SIG-M5 treated with dmso at 0.1 percent for 504 hours (cell line): ENCODE measurements at regions not wholly inside any gene's neighbourhood (a gene's known extent, or its start where the extent isn't known, plus 50 kb on each side); places are given as distances from the start of the nearest gene placed in this dataset.
A peak's percentile ranks its signal among the peaks of the same experiment; 100 is the strongest.
"Not testable (repeated sequence)": the region's sequence is repeated elsewhere in the genome, so short reads cannot be mapped to it uniquely, and the experiment has no call there.

Experiments
- DNase-seq: peaks from one replicate; lab custom pipeline; 2025; ENCODE audit not compliant: unreplicated experiment; lab: John Stamatoyannopoulos, UW

GRCh38 chr6:139964737-139965136 lies 590.3 kb upstream of the CITED2 start:
- DNase-seq: no peak

GRCh38 chr6:139962654-139963347 lies 588.4 kb upstream of the CITED2 start:
- no peak for DNase-seq

- no peak for DNase-seq
Measured at GRCh38 chr6:139961190-139961589, 586.7 kb upstream of the CITED2 start.

- no peak for DNase-seq
Measured at GRCh38 chr6:139960671-139961070, 586.2 kb upstream of the CITED2 start.

GRCh38 chr6:139955366-139956155 lies 581.1 kb upstream of the CITED2 start:
- DNase-seq: no peak

GRCh38 chr6:139954463-139955071 lies 580.1 kb upstream of the CITED2 start:
- DNase-seq: no peak

- not testable (repeated sequence) for DNase-seq
Measured at GRCh38 chr6:139953780-139954179, 579.3 kb upstream of the CITED2 start.

- no peak for DNase-seq
Measured at GRCh38 chr6:139951172-139951571, 576.7 kb upstream of the CITED2 start.

- no peak for DNase-seq
Measured at GRCh38 chr6:139944976-139945375, 570.5 kb upstream of the CITED2 start.

- no peak for DNase-seq
Measured at GRCh38 chr6:139944131-139944530, 569.7 kb upstream of the CITED2 start.

GRCh38 chr6:139943391-139943790 lies 568.9 kb upstream of the CITED2 start:
- DNase-seq: no peak

GRCh38 chr6:139942331-139942730 lies 567.9 kb upstream of the CITED2 start:
- DNase-seq: no peak

- no peak for DNase-seq
Measured at GRCh38 chr6:139941826-139942225, 567.4 kb upstream of the CITED2 start.

- DNase-seq: peak; percentile 96
Measured at GRCh38 chr6:139940741-139941729, 566.6 kb upstream of the CITED2 start.

- DNase-seq: no peak
Measured at GRCh38 chr6:139939189-139939979, 564.9 kb upstream of the CITED2 start.

GRCh38 chr6:139932671-139933070 lies 558.2 kb upstream of the CITED2 start:
- no peak for DNase-seq

- no peak for DNase-seq
Measured at GRCh38 chr6:139931747-139932146, 557.3 kb upstream of the CITED2 start.

- no peak for DNase-seq
Measured at GRCh38 chr6:139927742-139928305, 553.4 kb upstream of the CITED2 start.

GRCh38 chr6:139927236-139927635 lies 552.8 kb upstream of the CITED2 start:
- DNase-seq: no peak

- DNase-seq: no peak
Measured at GRCh38 chr6:139926711-139927110, 552.3 kb upstream of the CITED2 start.
